IgD-negative memory B cell (primary cell): ENCODE measurements at regions not wholly inside any gene's neighbourhood (a gene's known extent, or its start where the extent isn't known, plus 50 kb on each side); places are given as distances from the start of the nearest gene placed in this dataset.
"Not testable (repeated sequence)": the region's sequence is repeated elsewhere in the genome, so short reads cannot be mapped to it uniquely, and the experiment has no call there.

Experiments used
- H3K27ac Mint-ChIP-seq, 3 donors: one replicate each; pipeline ENCODE4 v1.8.0; 2020 to 2022; ENCODE audit warnings: mild to moderate bottlenecking in 3 of 3, mixed read lengths in 3 of 3, moderate library complexity in 1 of 3
- H3K27me3 Mint-ChIP-seq: one replicate; pipeline ENCODE4 v1.8.0; 2021; ENCODE audit warnings: mixed read lengths
- H3K36me3 Mint-ChIP-seq: one replicate; pipeline ENCODE4 v1.8.0; 2020; ENCODE audit warnings: mild to moderate bottlenecking, mixed read lengths
- H3K4me1 Mint-ChIP-seq, 3 donors: one replicate each; pipeline ENCODE4 v1.8.0; 2020 to 2022; ENCODE audit warnings: mixed read lengths in 3 of 3, mild to moderate bottlenecking in 1 of 3
- H3K4me3 Mint-ChIP-seq, 4 donors: one replicate each; pipeline ENCODE4 v1.8.0; 2020 to 2022; ENCODE audit warnings: mild to moderate bottlenecking in 4 of 4, mixed read lengths in 4 of 4, moderate library complexity in 3 of 4
- H3K9me3 Mint-ChIP-seq, 3 donors: one replicate each; pipeline ENCODE4 v1.8.0; 2020 to 2021; ENCODE audit warnings: mixed read lengths in 3 of 3, mild to moderate bottlenecking in 1 of 3

- H3K4me1 Mint-ChIP-seq, result no peaks in the 10 kb centered on the region
- no peaks in the 10 kb centered on the region for H3K27me3 Mint-ChIP-seq
- H3K27ac Mint-ChIP-seq, result no peak overlapping the region
- H3K36me3 Mint-ChIP-seq, result peaks cover 5% of the 10 kb centered on the region
- no peak overlapping the region for H3K4me3 Mint-ChIP-seq
- H3K9me3 Mint-ChIP-seq, result no peaks in the 10 kb centered on the region
Measured at GRCh38 chr2:186135686-186136085, 350.4 kb upstream of the ZC3H15 start.

- Mint-ChIP-seq H3K9me3 (no peaks in the 10 kb centered on the region), H3K27me3 (no peaks in the 10 kb centered on the region), H3K4me3 (no peak overlapping the region), H3K36me3 (peaks cover 5% of the 10 kb centered on the region), H3K4me1 (no peaks in the 10 kb centered on the region), H3K27ac (no peak overlapping the region)
Measured at GRCh38 chr2:186136860-186137259, 349.2 kb upstream of the ZC3H15 start.

GRCh38 chr2:186138845-186139244, 347.2 kb upstream of the ZC3H15 start:
- Mint-ChIP-seq H3K27me3 (no peaks in the 10 kb centered on the region), H3K36me3 (peaks cover 5% of the 10 kb centered on the region), H3K4me1 (no peaks in the 10 kb centered on the region), H3K27ac (no peak overlapping the region), H3K4me3 (no peak overlapping the region), H3K9me3 (no peaks in the 10 kb centered on the region)

DNA sequence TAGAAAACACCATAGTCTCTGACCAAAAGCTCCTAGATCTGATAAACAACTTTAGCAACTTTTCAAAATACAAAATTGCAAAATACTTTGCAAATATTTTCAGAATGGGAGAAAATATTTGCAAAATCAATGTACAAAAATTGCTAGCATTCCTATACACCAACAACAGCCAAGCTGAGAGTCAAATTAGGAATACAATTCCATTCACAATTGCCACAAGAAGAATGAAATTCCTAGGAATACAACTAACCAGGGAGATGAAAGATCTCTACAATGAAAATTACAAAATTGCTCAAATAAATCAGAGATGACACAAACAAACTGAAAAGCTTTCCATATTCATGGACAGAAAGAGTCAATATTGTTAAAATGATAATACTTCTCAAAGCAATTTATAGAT, 327.0 kb upstream of the ZC3H15 start:
- Mint-ChIP-seq H3K4me1 (no peaks in the 10 kb centered on the region), H3K4me3 (no peak overlapping the region), H3K27ac (no peak overlapping the region), H3K27me3 (no peaks in the 10 kb centered on the region), H3K36me3 (peaks cover 22% of the 10 kb centered on the region), H3K9me3 (peaks cover 11 to 42% (median 27%) of the 10 kb centered on the region in 3 donors)

- no peaks in the 10 kb centered on the region for H3K27me3 Mint-ChIP-seq
- no peak overlapping the region for H3K27ac Mint-ChIP-seq
- H3K36me3 Mint-ChIP-seq, result peaks cover 14% of the 10 kb centered on the region
- peaks cover 11 to 20% (median 12%) of the 10 kb centered on the region in 3 donors for H3K9me3 Mint-ChIP-seq
- H3K4me3 Mint-ChIP-seq, result no peak overlapping the region
- no peaks in the 10 kb centered on the region for H3K4me1 Mint-ChIP-seq
Measured at GRCh38 chr2:186164325-186164724, 321.7 kb upstream of the ZC3H15 start.

GRCh38 chr2:186170693-186171092, 315.4 kb upstream of the ZC3H15 start:
- Mint-ChIP-seq H3K36me3 (peaks cover 3% of the 10 kb centered on the region), H3K4me3 (no peak overlapping the region), H3K9me3 (peaks cover 4 to 6% (median 6%) of the 10 kb centered on the region in 3 donors), H3K4me1 (no peaks in the 10 kb centered on the region), H3K27ac (no peak overlapping the region), H3K27me3 (no peaks in the 10 kb centered on the region)

DNA sequence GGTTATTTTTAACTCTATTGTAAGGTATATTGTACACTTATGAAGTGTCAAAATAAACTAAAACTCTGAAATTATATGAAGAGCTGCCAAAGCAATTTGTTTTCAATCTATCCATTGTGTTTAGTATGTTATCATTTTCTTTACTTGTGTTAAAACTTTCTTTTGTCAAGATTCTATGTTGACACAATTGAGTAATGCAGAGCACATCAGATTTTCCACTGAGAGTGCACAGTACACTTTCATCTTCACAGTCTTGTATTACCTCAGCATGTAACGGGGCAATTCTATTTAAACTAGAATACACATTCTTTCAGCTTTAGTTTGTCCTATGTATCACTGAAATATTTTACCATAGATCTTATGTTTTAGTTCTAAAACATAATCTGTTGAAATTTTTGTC, 304.4 kb upstream of the ZC3H15 start:
- Mint-ChIP-seq H3K27ac (no peak overlapping the region), H3K36me3 (peaks cover 7% of the 10 kb centered on the region), H3K9me3 (no peaks in the 10 kb centered on the region), H3K4me1 (peaks cover 5% of the 10 kb centered on the region in 3 donors), H3K27me3 (no peaks in the 10 kb centered on the region), H3K4me3 (no peak overlapping the region)

- not testable (repeated sequence) for H3K36me3 Mint-ChIP-seq, H3K27ac Mint-ChIP-seq, H3K4me1 Mint-ChIP-seq, H3K9me3 Mint-ChIP-seq, H3K4me3 Mint-ChIP-seq, H3K27me3 Mint-ChIP-seq
Measured at GRCh38 chr2:186182366-186182765, 303.7 kb upstream of the ZC3H15 start.

- H3K27ac Mint-ChIP-seq, result peak overlapping the region in 1 of 3 donors; percentile 5
- no peak overlapping the region for H3K4me3 Mint-ChIP-seq
- peaks cover 5 to 7% (median 5%) of the 10 kb centered on the region in 3 donors for H3K4me1 Mint-ChIP-seq
- H3K9me3 Mint-ChIP-seq, result peaks cover 0 to 2% (median 0%) of the 10 kb centered on the region in 3 donors
- H3K27me3 Mint-ChIP-seq, result no peaks in the 10 kb centered on the region
- H3K36me3 Mint-ChIP-seq, result peaks cover 7% of the 10 kb centered on the region
Measured at GRCh38 chr2:186183406-186183805, 302.7 kb upstream of the ZC3H15 start.

DNA sequence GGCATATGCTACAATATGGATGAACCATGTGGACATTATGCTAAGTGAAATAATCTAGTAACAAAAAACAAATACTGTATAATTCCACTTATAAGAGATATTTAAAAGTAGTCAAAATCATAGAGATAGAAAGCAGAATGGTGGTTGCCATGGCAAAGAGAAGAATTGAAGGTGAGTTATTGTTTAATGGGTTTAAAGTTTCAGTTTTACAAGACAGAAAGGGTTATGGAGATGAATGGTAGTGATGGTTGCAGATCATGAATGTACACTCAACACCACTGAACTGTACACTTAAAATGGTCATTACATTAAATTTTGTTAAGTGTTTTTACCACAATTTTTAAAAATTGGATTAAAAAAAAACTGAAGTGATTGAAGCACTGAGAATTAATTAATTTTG, 298.2 kb upstream of the ZC3H15 start:
- Mint-ChIP-seq H3K4me1 (peaks cover 5 to 7% (median 5%) of the 10 kb centered on the region in 3 donors), H3K36me3 (peaks cover 5% of the 10 kb centered on the region), H3K27ac (no peak overlapping the region), H3K9me3 (peaks cover 0 to 4% (median 2%) of the 10 kb centered on the region in 3 donors), H3K27me3 (no peaks in the 10 kb centered on the region), H3K4me3 (no peak overlapping the region)

DNA sequence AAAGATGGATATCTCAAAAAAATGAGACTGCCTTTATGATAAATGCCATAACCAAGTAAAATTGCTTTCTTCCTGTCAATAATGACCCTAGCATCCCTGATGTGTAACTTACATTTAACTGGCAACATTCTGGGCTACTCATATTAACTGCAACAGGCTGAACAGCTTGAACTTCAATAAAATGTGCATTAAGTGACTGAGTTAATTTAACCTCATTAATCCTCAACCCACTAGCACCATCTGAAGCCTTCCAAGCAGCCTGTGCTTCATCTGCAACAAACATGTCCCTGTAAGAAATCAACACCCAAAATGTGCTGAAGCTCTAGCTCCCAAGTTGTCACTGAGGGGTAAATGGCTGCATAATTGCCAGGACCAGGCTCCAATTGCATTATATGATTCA, 296.2 kb upstream of the ZC3H15 start:
- H3K9me3 Mint-ChIP-seq, result peaks cover 0 to 4% (median 2%) of the 10 kb centered on the region in 3 donors
- no peak overlapping the region for H3K27ac Mint-ChIP-seq
- no peaks in the 10 kb centered on the region for H3K27me3 Mint-ChIP-seq
- H3K36me3 Mint-ChIP-seq, result no peaks in the 10 kb centered on the region
- peaks cover 0 to 2% (median 0%) of the 10 kb centered on the region in 3 donors for H3K4me1 Mint-ChIP-seq
- H3K4me3 Mint-ChIP-seq, result no peak overlapping the region

DNA sequence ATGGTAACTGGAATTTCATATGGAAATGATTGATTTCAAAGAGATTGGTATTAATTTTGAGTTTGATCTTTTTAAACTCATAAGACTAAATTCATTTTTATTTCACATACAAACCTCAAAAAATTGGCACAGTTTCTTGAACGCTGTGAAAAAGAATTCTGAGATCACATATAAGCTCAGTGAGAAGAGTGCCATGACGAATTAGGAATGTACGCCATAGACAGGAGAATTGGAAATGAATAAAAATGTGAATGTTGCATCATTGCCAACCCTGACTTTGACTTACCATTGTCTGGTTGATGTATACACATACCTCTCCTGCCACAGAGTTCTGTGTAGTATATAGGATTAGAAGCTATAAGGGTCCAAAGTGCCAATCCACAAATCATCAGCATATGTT, 290.4 kb upstream of the ZC3H15 start:
- no peaks in the 10 kb centered on the region for H3K4me1 Mint-ChIP-seq
- peaks cover 0 to 2% (median 0%) of the 10 kb centered on the region in 3 donors for H3K9me3 Mint-ChIP-seq
- H3K36me3 Mint-ChIP-seq, result peaks cover 2% of the 10 kb centered on the region
- H3K27me3 Mint-ChIP-seq, result no peaks in the 10 kb centered on the region
- no peak overlapping the region for H3K4me3 Mint-ChIP-seq
- peak overlapping the region in 1 of 3 donors; percentile 32 for H3K27ac Mint-ChIP-seq

GRCh38 chr2:186197955-186198354, 288.1 kb upstream of the ZC3H15 start:
- Mint-ChIP-seq H3K9me3 (no peaks in the 10 kb centered on the region), H3K36me3 (peaks cover 2% of the 10 kb centered on the region), H3K27me3 (no peaks in the 10 kb centered on the region), H3K4me3 (no peak overlapping the region), H3K4me1 (peaks cover 0 to 3% (median 0%) of the 10 kb centered on the region in 3 donors), H3K27ac (no peak overlapping the region)

GRCh38 chr2:186199029-186199428, 287.0 kb upstream of the ZC3H15 start:
- H3K9me3 Mint-ChIP-seq, result no peaks in the 10 kb centered on the region
- H3K36me3 Mint-ChIP-seq, result peaks cover 2% of the 10 kb centered on the region
- H3K27me3 Mint-ChIP-seq, result no peaks in the 10 kb centered on the region
- H3K27ac Mint-ChIP-seq, result no peak overlapping the region
- H3K4me1 Mint-ChIP-seq, result peaks cover 0 to 6% (median 4%) of the 10 kb centered on the region in 3 donors
- no peak overlapping the region for H3K4me3 Mint-ChIP-seq

DNA sequence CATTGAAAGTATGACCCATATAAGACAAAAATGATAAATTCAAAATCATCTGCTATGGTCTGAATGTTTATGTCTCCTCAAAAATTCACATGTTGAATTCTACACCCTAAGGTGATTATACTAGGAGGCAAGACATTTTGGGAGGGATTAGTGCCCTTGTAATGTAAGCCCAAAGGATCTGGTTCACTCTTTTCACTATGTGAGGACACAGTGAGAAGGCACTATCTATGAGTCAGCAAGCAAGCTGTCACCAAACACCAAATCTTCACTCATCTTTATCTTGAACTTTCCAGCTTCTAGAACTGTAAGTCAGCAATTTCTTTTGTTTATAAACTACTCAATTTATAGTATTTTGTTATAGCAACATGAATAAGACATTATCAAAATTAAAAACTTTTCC, 284.7 kb upstream of the ZC3H15 start:
- Mint-ChIP-seq H3K4me3 (no peak overlapping the region), H3K27me3 (no peaks in the 10 kb centered on the region), H3K9me3 (no peaks in the 10 kb centered on the region), H3K4me1 (peaks cover 10 to 13% (median 11%) of the 10 kb centered on the region in 3 donors), H3K36me3 (no peaks in the 10 kb centered on the region), H3K27ac (no peak overlapping the region)

DNA sequence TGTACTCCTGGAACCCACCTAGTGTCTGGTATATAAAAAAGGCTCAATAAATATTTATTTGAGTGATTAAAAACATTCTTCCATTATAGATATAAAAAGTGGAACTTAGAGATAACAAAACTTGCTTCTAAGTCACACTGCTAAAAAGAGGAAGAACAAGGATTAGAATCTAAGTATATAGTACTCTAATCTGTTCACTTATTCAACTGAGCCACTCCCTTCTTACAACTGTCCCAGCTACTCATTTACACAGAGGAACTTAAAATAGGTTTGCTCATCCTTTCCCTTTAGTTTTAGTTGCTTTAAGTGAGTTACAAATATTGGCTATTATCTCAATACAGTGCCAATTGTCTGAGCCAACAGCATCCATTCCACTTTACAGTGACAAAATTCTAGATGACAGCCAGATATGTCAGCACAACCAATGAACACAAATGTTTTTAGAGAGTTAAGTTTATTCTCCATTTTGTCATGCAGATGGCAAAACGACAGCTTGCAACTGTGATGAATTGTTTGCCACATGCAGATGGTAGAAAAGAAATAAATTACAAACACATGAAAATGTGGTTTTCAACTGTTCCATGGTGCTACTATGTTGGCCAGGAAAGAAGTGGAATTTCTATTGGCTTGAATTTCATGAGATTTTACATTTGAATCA, 280.7 kb upstream of the ZC3H15 start:
- no peaks in the 10 kb centered on the region for H3K9me3 Mint-ChIP-seq
- no peak overlapping the region for H3K27ac Mint-ChIP-seq
- H3K27me3 Mint-ChIP-seq, result no peaks in the 10 kb centered on the region
- H3K36me3 Mint-ChIP-seq, result no peaks in the 10 kb centered on the region
- no peak overlapping the region for H3K4me3 Mint-ChIP-seq
- H3K4me1 Mint-ChIP-seq, result peaks cover 10 to 23% (median 15%) of the 10 kb centered on the region in 3 donors
